Renal pelvis (tissue), 1 donor: ENCODE measurements at regions not wholly inside any gene's neighbourhood (a gene's known extent, or its start where the extent isn't known, plus 50 kb on each side); places are given as distances from the start of the nearest gene placed in this dataset.

ENCODE experiments used
- DNase-seq: peaks from one replicate; pipeline ENCODE4 v3.0.0-alpha.2; 2013

- DNase-seq = no peak
Measured at GRCh38 chr1:87560601-87561360, 232.1 kb downstream of the LMO4 start.

GRCh38 chr1:87563211-87563610, 234.5 kb downstream of the LMO4 start:
- DNase-seq = no peak

- no peak for DNase-seq
Measured at GRCh38 chr1:87565861-87566260, 237.2 kb downstream of the LMO4 start.

- no peak for DNase-seq
Measured at GRCh38 chr1:87568005-87568404, 239.3 kb downstream of the LMO4 start.

GRCh38 chr1:87568911-87569310, 240.2 kb downstream of the LMO4 start:
- DNase-seq = no peak

- no peak for DNase-seq
Measured at GRCh38 chr1:87572008-87572407, 243.3 kb downstream of the LMO4 start.

GRCh38 chr1:87572891-87573290, 244.2 kb downstream of the LMO4 start:
- DNase-seq = no peak

GRCh38 chr1:87575528-87575927, 246.8 kb downstream of the LMO4 start:
- DNase-seq = no peak

GRCh38 chr1:87578464-87578863, 249.8 kb downstream of the LMO4 start:
- DNase-seq = no peak

- DNase-seq = no peak
Measured at GRCh38 chr1:87583459-87583858, 254.8 kb downstream of the LMO4 start.

GRCh38 chr1:87584586-87584985, 255.9 kb downstream of the LMO4 start:
- no peak for DNase-seq

GRCh38 chr1:87586501-87586900, 257.8 kb downstream of the LMO4 start:
- no peak for DNase-seq

GRCh38 chr1:87588495-87588894, 259.8 kb downstream of the LMO4 start:
- DNase-seq = no peak

- no peak for DNase-seq
Measured at GRCh38 chr1:87591492-87591891, 262.8 kb downstream of the LMO4 start.

- no peak for DNase-seq
Measured at GRCh38 chr1:87592156-87592555, 263.5 kb downstream of the LMO4 start.

- no peak for DNase-seq
Measured at GRCh38 chr1:87594736-87595383, 266.2 kb downstream of the LMO4 start.

GRCh38 chr1:87595384-87595781, 266.7 kb downstream of the LMO4 start:
- DNase-seq = no peak

GRCh38 chr1:87598429-87598828, 269.7 kb downstream of the LMO4 start:
- DNase-seq = no peak

GRCh38 chr1:87599569-87599968, 270.9 kb downstream of the LMO4 start:
- DNase-seq = no peak

GRCh38 chr1:87600055-87600850, 271.6 kb downstream of the LMO4 start:
- no peak for DNase-seq

GRCh38 chr1:87600854-87601253, 272.2 kb downstream of the LMO4 start:
- DNase-seq = no peak

GRCh38 chr1:87603626-87604025, 274.9 kb downstream of the LMO4 start:
- no peak for DNase-seq

GRCh38 chr1:87612956-87613355, 284.3 kb downstream of the LMO4 start:
- DNase-seq = no peak
